ENCODE measurements at regions not wholly inside any gene's neighbourhood (a gene's known extent, or its start where the extent isn't known, plus 50 kb on each side); places are given as distances from the start of the nearest gene placed in this dataset.
"Not testable (repeated sequence)": the region's sequence is repeated elsewhere in the genome, so short reads cannot be mapped to it uniquely, and the experiment has no call there.

GRCh38 chr9:11163843-11164242 lies 551.0 kb upstream of the PTPRD start:
- no peak for TF ChIP-seq POLR2A (IDR thresholded peaks at IDR 0.05; ENCODE audit: low read depth, low read length)
- DNase-seq (ENCODE audit: insufficient read length, low spot score): no peak
- no peak for FAIRE-seq

GRCh38 chr9:11182001-11182400 lies 569.2 kb upstream of the PTPRD start:
- no peak for DNase-seq (ENCODE audit: insufficient read length, low spot score)
- FAIRE-seq: peak; percentile 6

GRCh38 chr9:11190719-11191118 lies 577.9 kb upstream of the PTPRD start:
- FAIRE-seq (no peak), DNase-seq (ENCODE audit: insufficient read length, low spot score) (no peak)
- no peak for TF ChIP-seq POLR2A (IDR thresholded peaks at IDR 0.05; ENCODE audit: low read depth, low read length)

More at GRCh38 chr9:11182001-11182400, 569.2 kb upstream of the PTPRD start:
- no peak for TF ChIP-seq POLR2A (IDR thresholded peaks at IDR 0.05; ENCODE audit: low read depth, low read length)

GRCh38 chr9:11192993-11193392 lies 580.2 kb upstream of the PTPRD start:
- FAIRE-seq (no peak), DNase-seq (ENCODE audit: insufficient read length, low spot score) (no peak)
- TF ChIP-seq POLR2A (IDR thresholded peaks at IDR 0.05; ENCODE audit: low read depth, low read length): no peak

DNA sequence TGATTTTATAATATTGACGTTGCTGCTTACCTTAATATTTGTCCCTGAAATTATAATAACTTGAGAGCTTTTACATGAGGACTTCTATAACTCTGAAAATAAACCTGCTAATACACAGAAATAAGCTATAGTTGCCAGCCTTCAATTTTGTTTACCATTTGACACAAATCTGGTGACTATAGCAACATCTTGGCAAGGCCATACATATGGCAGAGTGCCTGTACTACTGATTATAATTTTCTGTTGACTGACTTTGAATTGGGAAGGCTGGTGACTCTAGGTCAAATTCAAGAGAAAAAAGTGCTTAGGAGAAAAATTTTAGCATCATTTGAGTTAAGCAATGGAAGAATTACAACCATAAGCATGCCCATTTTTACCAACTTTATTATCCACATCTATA lies 581.4 kb upstream of the PTPRD start:
- no peak for DNase-seq (ENCODE audit: insufficient read length, low spot score)
- no peak for FAIRE-seq

GRCh38 chr9:11196840-11197365 lies 584.1 kb upstream of the PTPRD start:
- not testable (repeated sequence) for FAIRE-seq; DNase-seq (ENCODE audit: insufficient read length, low spot score)

More for the DNA sequence above, 581.4 kb upstream of the PTPRD start:
- TF ChIP-seq POLR2A (IDR thresholded peaks at IDR 0.05; ENCODE audit: low read depth, low read length): no peak

- DNase-seq (ENCODE audit: insufficient read length, low spot score) (no peak), FAIRE-seq (no peak)
- TF ChIP-seq POLR2A (IDR thresholded peaks at IDR 0.05; ENCODE audit: low read depth, low read length): no peak
Observed at GRCh38 chr9:11199335-11199734, 586.5 kb upstream of the PTPRD start.

DNA sequence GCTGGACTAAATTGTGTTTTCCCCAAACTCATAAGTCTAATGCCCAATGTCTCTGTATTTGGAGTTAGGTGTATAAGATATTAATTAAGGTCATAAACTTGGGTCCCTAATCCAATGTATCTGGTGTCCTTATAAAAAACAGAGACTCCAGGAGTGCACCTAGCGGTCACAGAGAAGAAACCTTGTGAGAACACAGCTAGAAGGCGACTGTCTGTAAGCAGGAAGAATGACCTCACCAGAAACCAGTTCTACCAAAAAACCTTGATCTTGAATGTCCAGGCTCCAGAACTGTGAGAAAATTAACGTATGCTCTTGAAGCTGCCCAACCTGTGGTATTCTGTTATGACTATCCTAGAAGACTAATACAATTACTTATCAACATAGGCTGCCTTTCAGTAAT lies 591.7 kb upstream of the PTPRD start:
- no peak for DNase-seq (ENCODE audit: insufficient read length, low spot score)
- no peak for FAIRE-seq
- no peak for TF ChIP-seq POLR2A (IDR thresholded peaks at IDR 0.05; ENCODE audit: low read depth, low read length)

- no peak for DNase-seq (ENCODE audit: insufficient read length, low spot score)
- TF ChIP-seq POLR2A (IDR thresholded peaks at IDR 0.05; ENCODE audit: low read depth, low read length): no peak
- FAIRE-seq: no peak
Observed at GRCh38 chr9:11206925-11207324, 594.1 kb upstream of the PTPRD start.

DNA sequence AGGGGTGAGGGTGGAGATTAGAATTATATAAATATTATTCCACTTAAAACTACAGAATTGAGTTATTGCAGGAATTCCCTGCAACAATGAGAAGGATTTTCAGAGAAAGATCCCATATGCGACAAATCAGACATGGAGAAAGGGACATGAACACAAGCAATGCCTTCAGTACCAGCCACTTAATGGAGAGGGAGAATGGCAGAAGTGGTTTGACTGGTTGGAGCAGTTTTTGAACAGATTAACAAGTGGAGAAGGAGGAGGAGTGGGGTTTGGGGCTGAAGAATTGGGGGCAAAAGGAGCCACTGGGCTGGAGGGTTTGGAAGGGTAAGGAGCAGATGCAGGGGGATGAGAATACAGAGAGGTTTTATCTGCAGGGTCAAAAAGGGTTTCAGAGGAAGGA lies 620.9 kb upstream of the PTPRD start:
- DNase-seq (ENCODE audit: insufficient read length, low spot score): no peak
- FAIRE-seq: no peak
- TF ChIP-seq POLR2A (IDR thresholded peaks at IDR 0.05; ENCODE audit: low read depth, low read length): no peak

GRCh38 chr9:11235061-11235460 lies 622.3 kb upstream of the PTPRD start:
- no peak for TF ChIP-seq POLR2A (IDR thresholded peaks at IDR 0.05; ENCODE audit: low read depth, low read length)
- DNase-seq (ENCODE audit: insufficient read length, low spot score): no peak
- FAIRE-seq: no peak

GRCh38 chr9:11241779-11242178 lies 629.0 kb upstream of the PTPRD start:
- TF ChIP-seq POLR2A (IDR thresholded peaks at IDR 0.05; ENCODE audit: low read depth, low read length): no peak
- FAIRE-seq: no peak
- DNase-seq (ENCODE audit: insufficient read length, low spot score): no peak

DNA sequence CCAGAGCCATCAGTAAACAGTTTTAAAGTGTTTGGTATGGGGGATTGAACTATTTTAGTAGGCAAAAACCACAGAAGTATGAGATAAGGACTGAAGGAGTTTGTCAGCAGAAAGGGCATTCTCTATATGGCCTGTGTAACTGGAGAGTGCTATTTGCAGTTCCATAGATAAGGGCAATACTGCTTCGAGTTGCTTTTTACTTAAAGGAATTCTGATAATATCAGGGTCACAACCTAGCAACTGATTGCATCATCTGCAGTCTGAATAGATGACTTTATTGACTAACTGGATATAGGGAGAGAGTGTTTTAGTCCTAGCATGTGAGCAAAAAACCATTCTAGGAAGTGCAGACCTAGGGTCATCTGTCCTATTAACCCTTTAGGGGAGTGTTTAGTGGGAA lies 645.2 kb upstream of the PTPRD start:
- no peak for TF ChIP-seq POLR2A (IDR thresholded peaks at IDR 0.05; ENCODE audit: low read depth, low read length)
- FAIRE-seq (no peak), DNase-seq (ENCODE audit: insufficient read length, low spot score) (no peak)

DNA sequence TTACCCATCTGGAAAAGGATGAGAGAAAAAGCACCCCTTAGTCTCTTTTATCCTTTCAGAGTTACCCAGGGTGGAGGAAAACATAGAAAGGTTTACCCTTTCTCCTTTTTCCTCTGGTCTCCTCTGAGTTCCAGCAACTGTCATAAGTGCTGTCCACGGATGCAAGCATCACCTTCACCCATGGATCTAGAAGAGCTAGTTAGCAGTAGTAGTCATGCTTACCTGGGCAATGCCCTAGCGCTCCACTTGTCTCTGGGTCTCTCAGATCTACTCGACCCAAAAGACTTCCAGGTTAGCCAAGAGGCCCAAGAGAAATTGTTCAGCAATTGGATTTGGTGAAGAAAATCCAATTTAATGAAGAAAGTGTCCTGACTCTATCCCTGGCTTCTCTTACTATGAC lies 656.2 kb upstream of the PTPRD start:
- FAIRE-seq (no peak), DNase-seq (ENCODE audit: insufficient read length, low spot score) (no peak)

DNA sequence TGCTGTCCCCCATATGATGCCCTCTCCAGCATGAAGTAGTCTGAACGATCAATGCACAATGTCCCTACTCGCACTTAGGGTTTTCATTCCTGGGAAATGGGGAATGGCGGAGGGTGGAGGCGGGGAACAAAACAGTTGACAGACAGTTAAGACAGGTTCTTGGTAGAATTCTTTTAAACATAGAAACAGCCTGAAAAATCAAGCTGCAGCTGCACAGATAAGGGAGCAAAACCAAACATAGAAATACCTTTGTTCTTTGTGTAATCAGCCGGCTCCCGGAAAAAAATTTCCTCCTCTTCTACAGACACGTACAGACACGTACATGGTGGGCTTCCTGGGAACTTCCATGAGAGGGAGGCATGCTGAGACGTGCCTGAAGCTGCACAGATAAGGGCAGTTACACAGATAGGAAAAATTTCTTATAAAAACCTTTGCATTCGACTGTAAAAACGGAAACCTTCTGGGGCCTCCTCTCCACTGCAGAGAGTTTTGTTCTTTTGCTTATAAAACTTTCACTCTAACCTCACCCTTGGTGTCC lies 662.4 kb upstream of the PTPRD start:
- TF ChIP-seq POLR2A (IDR thresholded peaks at IDR 0.05; ENCODE audit: low read depth, low read length): no peak
- FAIRE-seq (no peak), DNase-seq (ENCODE audit: insufficient read length, low spot score) (no peak)

More for the DNA sequence above, 656.2 kb upstream of the PTPRD start:
- TF ChIP-seq POLR2A (IDR thresholded peaks at IDR 0.05; ENCODE audit: low read depth, low read length): no peak

DNA sequence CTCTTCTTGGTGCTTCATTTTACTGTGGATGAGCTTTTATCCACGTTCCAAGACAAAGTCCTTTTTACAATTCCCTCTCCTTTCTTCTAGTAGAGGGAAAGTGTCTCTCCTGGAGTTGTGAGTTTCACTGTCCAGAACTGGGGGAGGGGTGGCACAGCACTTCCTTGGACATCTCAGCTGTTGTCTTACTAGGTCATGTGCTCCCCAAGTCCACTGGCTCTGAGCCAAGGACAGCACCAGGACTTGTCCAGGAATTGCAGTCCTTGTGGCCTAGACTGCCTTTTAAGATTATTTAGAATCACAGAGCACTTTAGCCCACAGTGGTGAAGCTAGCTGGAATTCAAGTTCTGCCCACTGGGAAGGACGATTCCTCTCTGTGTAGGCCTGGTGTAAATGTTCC lies 700.2 kb upstream of the PTPRD start:
- DNase-seq (ENCODE audit: insufficient read length, low spot score) (no peak), FAIRE-seq (no peak)
- TF ChIP-seq POLR2A (IDR thresholded peaks at IDR 0.05; ENCODE audit: low read depth, low read length): no peak

All from H54 (cell line).